GM19372 (cell line): ENCODE measurements at regions not wholly inside any gene's neighbourhood (a gene's known extent, or its start where the extent isn't known, plus 50 kb on each side); places are given as distances from the start of the nearest gene placed in this dataset.
"Not testable (repeated sequence)": the region's sequence is repeated elsewhere in the genome, so short reads cannot be mapped to it uniquely, and the experiment has no call there.

Source experiments
- ATAC-seq: cut with Tn5 transposase; IDR thresholded peaks from one replicate; pipeline ENCODE4 v1.9.1; 2021; ENCODE audit warnings: mild to moderate bottlenecking, low read depth, moderate library complexity; ENCODE audit not compliant: unreplicated experiment

GRCh38 chr2:194735837-194736542 is 921.0 kb upstream of the SLC39A10 start:
- ATAC-seq = no peak

DNA sequence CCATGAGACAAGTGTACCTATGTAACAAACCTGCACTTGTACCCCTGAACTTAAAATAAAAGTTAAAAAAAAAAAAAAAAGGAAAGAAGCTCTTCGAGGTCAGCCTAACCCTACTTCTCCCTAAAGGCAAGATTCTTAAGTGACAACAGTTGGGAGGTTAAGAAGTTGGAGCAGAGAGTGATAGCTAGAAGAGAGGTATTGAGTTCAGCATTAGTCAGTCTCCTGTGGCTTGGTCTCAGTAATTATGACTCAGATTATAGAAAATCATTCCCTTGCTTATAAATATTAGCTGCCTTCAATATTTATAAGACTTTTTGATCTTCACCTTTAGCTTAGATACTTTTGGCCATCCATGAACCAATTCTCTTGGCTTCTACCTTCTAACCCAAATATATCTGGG is 926.8 kb upstream of the SLC39A10 start:
- no peak for ATAC-seq

GRCh38 chr2:194725169-194725568 is 931.9 kb upstream of the SLC39A10 start:
- no peak for ATAC-seq

GRCh38 chr2:194723446-194723845 is 933.6 kb upstream of the SLC39A10 start:
- ATAC-seq = no peak

GRCh38 chr2:194721227-194721626 is 935.8 kb upstream of the SLC39A10 start:
- ATAC-seq = no peak

DNA sequence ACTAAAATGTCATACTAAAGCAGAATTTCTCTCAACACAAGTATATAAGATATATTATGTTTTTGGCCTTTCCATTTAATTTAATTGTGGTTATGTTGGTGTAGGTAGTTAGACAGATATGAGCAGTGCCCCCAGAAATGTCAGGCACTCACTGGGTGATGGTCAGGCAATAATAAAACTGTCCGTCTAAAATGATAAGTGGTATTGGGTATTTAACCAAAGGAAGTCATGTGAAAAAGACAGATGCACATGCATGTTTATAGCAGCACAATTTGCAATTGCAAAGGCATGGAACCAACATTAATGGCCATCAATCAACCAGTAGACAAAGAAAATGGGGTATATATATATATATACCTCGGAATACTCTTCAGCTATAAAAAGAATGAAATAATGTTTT is 936.6 kb upstream of the SLC39A10 start:
- no peak for ATAC-seq

GRCh38 chr2:194718881-194719280 is 938.1 kb upstream of the SLC39A10 start:
- no peak for ATAC-seq

DNA sequence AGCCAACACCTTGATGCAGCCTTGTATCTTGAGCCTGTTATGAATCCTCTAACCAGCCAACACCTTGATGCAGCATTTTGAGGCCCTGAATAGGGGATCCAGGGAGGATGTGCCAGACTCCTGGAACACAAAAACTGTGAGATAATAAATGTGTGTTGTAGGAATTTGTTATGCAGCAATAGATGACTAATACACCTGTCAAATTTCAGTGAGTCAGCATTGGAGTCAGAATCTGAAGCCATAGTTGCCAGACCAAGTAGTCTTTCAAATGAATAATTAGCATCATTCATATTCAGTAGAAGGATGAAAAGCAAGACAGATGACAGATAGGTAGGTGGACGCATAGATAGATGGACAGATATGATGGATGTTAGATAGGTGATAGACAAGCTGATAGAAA is 942.5 kb upstream of the SLC39A10 start:
- ATAC-seq = no peak

DNA sequence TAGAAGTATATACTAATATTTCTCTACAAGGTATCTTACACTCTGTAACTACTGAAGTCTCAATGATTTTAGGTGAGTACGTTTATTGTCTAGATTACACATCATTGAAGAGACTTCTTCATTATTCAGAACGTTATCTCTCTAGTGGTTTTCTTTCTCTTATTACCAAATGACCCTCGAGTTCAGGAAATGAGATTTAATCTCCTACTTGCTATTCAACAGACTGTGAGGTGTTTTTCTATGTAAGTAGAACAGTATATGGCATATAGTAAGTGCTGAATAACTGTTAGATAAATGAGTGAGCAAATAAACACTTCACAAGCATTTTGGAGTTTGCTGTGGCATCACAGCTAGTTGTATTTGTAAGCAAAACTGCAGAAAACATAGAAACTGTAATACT is 947.2 kb upstream of the SLC39A10 start:
- ATAC-seq = no peak

GRCh38 chr2:194706179-194706578 is 950.8 kb upstream of the SLC39A10 start:
- ATAC-seq = no peak

- ATAC-seq = no peak
These were observed 951.6 kb upstream of the SLC39A10 start for GRCh38 chr2:194705398-194705797.

GRCh38 chr2:194700726-194701125 is 956.3 kb upstream of the SLC39A10 start:
- no peak for ATAC-seq

DNA sequence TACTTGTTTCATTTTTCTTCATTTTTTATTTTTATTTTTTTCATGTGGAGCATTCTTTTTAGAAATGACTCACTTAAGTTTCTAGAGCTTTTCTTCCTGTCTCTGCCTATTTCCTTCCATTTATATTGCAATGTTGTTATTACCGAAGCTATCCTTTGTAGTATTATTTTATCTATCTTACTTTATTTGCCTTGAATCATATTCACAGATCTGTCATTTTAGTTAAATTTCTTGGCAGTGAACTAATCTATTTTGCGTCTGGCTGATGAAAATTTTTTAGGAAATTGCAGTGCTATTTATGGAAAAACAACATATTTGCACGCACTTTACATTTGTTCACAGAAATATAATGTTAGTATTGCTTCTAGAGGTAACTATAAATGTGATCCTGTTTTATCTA is 956.9 kb upstream of the SLC39A10 start:
- no peak for ATAC-seq

DNA sequence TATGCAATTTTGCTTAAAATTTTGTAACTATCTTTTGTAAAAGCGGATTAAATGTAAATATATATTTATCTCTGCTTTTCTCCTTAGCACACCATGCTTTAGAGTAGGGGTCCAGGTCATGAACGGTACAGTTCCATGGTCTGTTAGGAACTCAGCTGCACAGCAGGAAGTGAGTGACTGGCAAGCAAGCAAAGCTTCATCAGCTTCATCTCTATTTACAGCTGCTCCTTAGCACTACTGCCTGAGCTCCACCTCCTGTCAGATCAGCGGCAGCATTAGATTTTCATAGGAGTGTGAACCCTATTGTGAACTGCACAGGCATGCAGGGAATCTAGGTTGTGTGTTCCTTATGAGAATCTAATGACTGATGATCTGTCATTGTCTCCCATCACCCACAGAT is 959.0 kb upstream of the SLC39A10 start:
- ATAC-seq = no peak

- no peak for ATAC-seq
These were observed 959.6 kb upstream of the SLC39A10 start for GRCh38 chr2:194697439-194697838.

- no peak for ATAC-seq
These were observed 960.3 kb upstream of the SLC39A10 start for GRCh38 chr2:194696690-194697089.

- no peak for ATAC-seq
These were observed 970.5 kb upstream of the SLC39A10 start for GRCh38 chr2:194686569-194686968.

DNA sequence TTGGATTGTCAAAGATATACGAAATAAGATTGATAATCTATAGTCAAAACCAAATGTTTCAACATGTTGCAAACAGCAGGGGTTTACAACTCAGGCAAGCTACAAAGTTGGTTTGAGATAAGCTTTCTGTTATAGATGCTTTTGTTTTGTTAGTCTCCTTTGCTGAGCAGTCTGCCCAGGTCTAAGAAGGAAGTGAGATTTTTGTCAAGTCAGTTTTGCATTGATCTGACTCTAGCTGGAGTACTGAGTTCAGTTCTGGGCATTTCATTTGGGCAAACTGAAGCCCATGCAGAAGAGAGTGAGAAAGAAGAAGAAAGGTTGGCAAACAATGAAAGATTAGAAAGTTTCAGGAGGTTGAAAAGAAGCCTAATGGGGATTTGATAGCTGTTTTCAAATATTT is 983.0 kb upstream of the SLC39A10 start:
- ATAC-seq = no peak

- ATAC-seq = no peak
These were observed 984.0 kb upstream of the SLC39A10 start for GRCh38 chr2:194672994-194673393.

DNA sequence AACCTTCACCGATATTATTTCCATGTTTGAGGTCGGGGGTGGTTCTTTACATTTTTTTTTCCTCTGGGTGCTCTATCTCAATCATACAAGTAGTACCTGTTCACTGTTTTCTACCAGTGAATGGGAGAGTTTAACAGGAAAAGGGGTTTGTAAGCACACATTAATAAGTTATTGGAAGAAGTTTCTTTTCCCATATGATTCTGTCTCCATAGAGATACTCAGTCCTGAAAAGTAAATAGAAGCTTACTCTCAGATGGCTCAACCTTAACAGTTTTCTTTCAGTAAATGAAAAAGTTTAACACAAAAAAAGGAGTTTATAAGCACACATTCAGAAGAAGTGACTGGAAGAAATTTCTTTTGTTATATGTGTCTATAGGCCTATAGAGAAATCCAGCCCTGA is 995.6 kb upstream of the SLC39A10 start:
- ATAC-seq = no peak

- not testable (repeated sequence) for ATAC-seq
These were observed 1018.0 kb upstream of the SLC39A10 start for GRCh38 chr2:194639057-194639456.

- no peak for ATAC-seq
These were observed 1035.1 kb upstream of the SLC39A10 start for GRCh38 chr2:194621945-194622344.

GRCh38 chr2:194619366-194619765 is 1037.7 kb upstream of the SLC39A10 start:
- ATAC-seq = no peak
